PC-3 (cell line): ENCODE measurements at regions not wholly inside any gene's neighbourhood (a gene's known extent, or its start where the extent isn't known, plus 50 kb on each side); places are given as distances from the start of the nearest gene placed in this dataset.

ENCODE experiments used
- EZH2 ChIP-seq: fragments of 300-600 bp; sonication (generic); IDR thresholded peaks from one replicate; pipeline ENCODE4 v1.6.1; 2017; ENCODE audit warnings: antibody characterized with exemption, mild to moderate bottlenecking, low read length; ENCODE audit not compliant: unreplicated experiment
- EZH2phosphoT487 ChIP-seq: fragments of 300-600 bp; sonication (generic); IDR thresholded peaks from 2 replicates; pipeline ENCODE4 v1.6.1; 2018; ENCODE audit warnings: mild to moderate bottlenecking, antibody characterized with exemption, low read length, borderline replicate concordance
- TF ChIP-seq, protein P1 (sequence below): fragments of 300-600 bp; sonication (generic); conservative IDR thresholded peaks from 2 replicates; pipeline ENCODE4 v1.5.1; 2017; ENCODE audit warnings: antibody characterized with exemption, low read depth, mild to moderate bottlenecking, low read length

DNA sequence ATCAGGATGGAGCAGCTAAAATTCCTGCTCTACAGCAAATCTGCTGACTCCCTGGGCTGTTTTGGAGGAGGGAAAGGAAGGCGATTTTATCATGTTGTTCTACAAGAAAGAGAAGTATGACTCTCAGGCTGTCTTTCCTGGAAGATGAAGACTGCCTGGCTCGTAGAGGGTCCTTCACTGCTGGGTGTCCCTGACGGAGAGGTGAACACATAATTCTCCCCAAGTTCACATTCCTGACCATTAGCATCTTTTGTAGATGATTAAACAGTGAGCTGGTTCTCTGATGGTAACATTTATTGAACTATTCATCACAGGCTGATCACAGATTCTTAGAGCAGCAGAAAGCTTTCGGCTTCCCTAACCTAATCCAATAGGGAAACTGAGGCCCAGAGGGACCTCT lies 212.4 kb upstream of the GLRA1 start:
- no peak for TF ChIP-seq EZH2phosphoT487
- TF ChIP-seq, protein P1, sequence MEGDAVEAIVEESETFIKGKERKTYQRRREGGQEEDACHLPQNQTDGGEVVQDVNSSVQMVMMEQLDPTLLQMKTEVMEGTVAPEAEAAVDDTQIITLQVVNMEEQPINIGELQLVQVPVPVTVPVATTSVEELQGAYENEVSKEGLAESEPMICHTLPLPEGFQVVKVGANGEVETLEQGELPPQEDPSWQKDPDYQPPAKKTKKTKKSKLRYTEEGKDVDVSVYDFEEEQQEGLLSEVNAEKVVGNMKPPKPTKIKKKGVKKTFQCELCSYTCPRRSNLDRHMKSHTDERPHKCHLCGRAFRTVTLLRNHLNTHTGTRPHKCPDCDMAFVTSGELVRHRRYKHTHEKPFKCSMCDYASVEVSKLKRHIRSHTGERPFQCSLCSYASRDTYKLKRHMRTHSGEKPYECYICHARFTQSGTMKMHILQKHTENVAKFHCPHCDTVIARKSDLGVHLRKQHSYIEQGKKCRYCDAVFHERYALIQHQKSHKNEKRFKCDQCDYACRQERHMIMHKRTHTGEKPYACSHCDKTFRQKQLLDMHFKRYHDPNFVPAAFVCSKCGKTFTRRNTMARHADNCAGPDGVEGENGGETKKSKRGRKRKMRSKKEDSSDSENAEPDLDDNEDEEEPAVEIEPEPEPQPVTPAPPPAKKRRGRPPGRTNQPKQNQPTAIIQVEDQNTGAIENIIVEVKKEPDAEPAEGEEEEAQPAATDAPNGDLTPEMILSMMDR: no peak
- TF ChIP-seq EZH2: no peak
